PC-9 (cell line): ENCODE measurements at regions not wholly inside any gene's neighbourhood (a gene's known extent, or its start where the extent isn't known, plus 50 kb on each side); places are given as distances from the start of the nearest gene placed in this dataset.

ENCODE experiments used
- CTCF ChIP-seq: fragments of 200-600 bp; sonication (generic); conservative IDR thresholded peaks from 2 replicates; pipeline ENCODE4 v1.6.1; 2017; ENCODE audit warnings: mixed run types, antibody characterized with exemption, mild to moderate bottlenecking, moderate library complexity
- EZH2 ChIP-seq: fragments of 200-600 bp; sonication (generic); IDR thresholded peaks from 2 replicates; pipeline ENCODE4 v1.8.0; 2017; ENCODE audit warnings: antibody characterized with exemption, low read depth

- no peak for TF ChIP-seq EZH2
- TF ChIP-seq CTCF: no peak
Measured at GRCh38 chr18:8504424-8504823, 104.8 kb upstream of the RAB12 start.
